IMR-90 (cell line): ENCODE measurements at regions not wholly inside any gene's neighbourhood (a gene's known extent, or its start where the extent isn't known, plus 50 kb on each side); places are given as distances from the start of the nearest gene placed in this dataset.
"Not testable (repeated sequence)": the region's sequence is repeated elsewhere in the genome, so short reads cannot be mapped to it uniquely, and the experiment has no call there.

Experiments
- ATAC-seq: fragments of 200-7000 bp; cut with Tn5 transposase; 2 replicates; pipeline ENCODE4 v1.9.1; 2020; ENCODE audit warnings: low read depth, mild to moderate bottlenecking, moderate library complexity
- BruUV-seq: library from RNA; stranded (reverse); fragments of 400-500 nt; replicated peaks from 2 replicates; lab custom pipeline; 2021; lab: Mats Ljungman, UMichigan
- CTCF ChIA-PET: fragments of 300-600 bp; formaldehyde crosslinking; extraction: SDS; loops from one replicate; lab custom pipeline; 2021; ENCODE audit warnings: antibody characterized with exemption; lab: Yijun Ruan, JAX
- POLR2A ChIA-PET: fragments of 300-600 bp; sonication (Branson Sonifier 250); formaldehyde crosslinking; loops from one replicate; lab custom pipeline; 2022; ENCODE audit warnings: antibody characterized with exemption; ENCODE audit not compliant: unreplicated experiment; lab: Charles Lee
- DNase-seq: peaks from one replicate; pipeline ENCODE4 v3.0.0; 2013
- H2AFZ ChIP-seq: replicated peaks from 2 replicates; pipeline ENCODE3; 2013; ENCODE audit warnings: low read length, mild to moderate bottlenecking; ENCODE audit not compliant: poor library complexity
- H2AK5ac ChIP-seq: 2 replicates; pipeline ENCODE4 v1.6.1; 2013; ENCODE audit warnings: low read depth, low read length, inconsistent platforms
- H2AK9ac ChIP-seq: replicated peaks from 2 replicates; pipeline ENCODE3; 2013; ENCODE audit warnings: mild to moderate bottlenecking, low read depth, low read length, moderate library complexity; ENCODE audit not compliant: poor library complexity
- H2BK120ac ChIP-seq: 2 replicates; pipeline ENCODE4 v1.6.1; 2013; ENCODE audit warnings: low read depth, low read length, inconsistent platforms
- H2BK15ac ChIP-seq: 3 replicates; pipeline ENCODE4 v1.6.1; 2013; ENCODE audit warnings: low read depth, low read length, inconsistent platforms
- H2BK20ac ChIP-seq: 2 replicates; pipeline ENCODE4 v1.6.1; 2013; ENCODE audit warnings: low read depth, mild to moderate bottlenecking, inconsistent platforms, low read length, moderate library complexity
- H2BK5ac ChIP-seq: 2 replicates; pipeline ENCODE4 v1.6.1; 2013; ENCODE audit warnings: mild to moderate bottlenecking, low read depth, low read length, inconsistent platforms; ENCODE audit not compliant: poor library complexity, severe bottlenecking
- H3K14ac ChIP-seq: replicated peaks from 2 replicates; pipeline ENCODE4 v1.6.1; 2013; ENCODE audit warnings: low read depth, low read length, inconsistent platforms
- H3K18ac ChIP-seq: 2 replicates; pipeline ENCODE4 v1.6.1; 2013; ENCODE audit warnings: low read depth, low read length, control low read depth
- H3K23ac ChIP-seq: 2 replicates; pipeline ENCODE4 v1.6.1; 2013; ENCODE audit warnings: low read depth, low read length, inconsistent platforms
- H3K27ac ChIP-seq: 2 replicates; pipeline ENCODE4 v1.5.1; 2013; ENCODE audit warnings: mild to moderate bottlenecking, control low read depth, low read length; ENCODE audit not compliant: insufficient read depth
- H3K27me3 ChIP-seq: 2 replicates; pipeline ENCODE4 v1.6.1; 2013; ENCODE audit warnings: low read length; ENCODE audit not compliant: control insufficient read depth, insufficient read depth
- H3K36me3 ChIP-seq: 2 replicates; pipeline ENCODE4 v1.6.1; 2013; ENCODE audit warnings: low read length, mixed read lengths; ENCODE audit not compliant: control insufficient read depth, insufficient read depth
- H3K4ac ChIP-seq: 2 replicates; pipeline ENCODE4 v1.6.1; 2013; ENCODE audit warnings: low read depth, low read length, inconsistent platforms
- H3K4me1 ChIP-seq: 2 replicates; pipeline ENCODE4 v1.6.1; 2013; ENCODE audit warnings: low read length, mixed read lengths; ENCODE audit not compliant: control insufficient read depth, insufficient read depth
- H3K4me2 ChIP-seq: 2 replicates; pipeline ENCODE4 v1.6.1; 2013; ENCODE audit warnings: low read depth, mild to moderate bottlenecking, control low read depth, low read length, moderate library complexity
- H3K4me3 ChIP-seq: 2 replicates; pipeline ENCODE4 v1.5.1; 2013; ENCODE audit warnings: low read depth, mild to moderate bottlenecking, control low read depth, low read length, moderate library complexity; ENCODE audit not compliant: insufficient read depth
- H3K56ac ChIP-seq: 2 replicates; pipeline ENCODE4 v1.6.1; 2013; ENCODE audit warnings: low read length, inconsistent platforms; ENCODE audit not compliant: insufficient read depth; ENCODE audit errors: extremely low read depth
- H3K79me1 ChIP-seq, 2 experiments: 2 replicates each; pipeline ENCODE4 v1.6.1; 2013; ENCODE audit warnings: low read length in 2 of 2, inconsistent platforms in 1 of 2, low read depth in 1 of 2
- H3K9ac ChIP-seq: 2 replicates; pipeline ENCODE4 v1.6.1; 2013; ENCODE audit warnings: low read depth, low read length, control low read depth
- H3K9me1 ChIP-seq: 2 replicates; pipeline ENCODE4 v1.6.1; 2013; ENCODE audit warnings: low read length, inconsistent platforms; ENCODE audit not compliant: insufficient read depth
- H3K9me3 ChIP-seq: 2 replicates; pipeline ENCODE4 v1.6.1; 2013; ENCODE audit warnings: low read length; ENCODE audit not compliant: control insufficient read depth, insufficient read depth
- H4K20me1 ChIP-seq: 2 replicates; pipeline ENCODE4 v1.6.1; 2013; ENCODE audit warnings: low read length, inconsistent platforms; ENCODE audit not compliant: insufficient read depth
- H4K5ac ChIP-seq: 2 replicates; pipeline ENCODE4 v1.6.1; 2013; ENCODE audit warnings: mild to moderate bottlenecking, low read depth, low read length, control low read depth
- H4K8ac ChIP-seq, 2 experiments: 2 replicates each; pipeline ENCODE4 v1.6.1; 2013; ENCODE audit warnings: low read depth in 2 of 2, low read length in 2 of 2, control low read depth in 1 of 2, inconsistent platforms in 1 of 2
- H4K91ac ChIP-seq: 2 replicates; pipeline ENCODE4 v1.6.1; 2013; ENCODE audit warnings: low read depth, low read length, inconsistent platforms; ENCODE audit not compliant: insufficient read depth
- POLR2A ChIP-seq: IDR thresholded peaks from 2 replicates; pipeline ENCODE4 v1.6.1; 2012; ENCODE audit warnings: mild to moderate bottlenecking, low read depth, low read length
- SMC3 ChIP-seq: fragments of 150-350 bp; IDR thresholded peaks from 2 replicates; pipeline ENCODE4 v1.6.1; 2016; ENCODE audit warnings: low read depth, mild to moderate bottlenecking, antibody characterized with exemption, low read length, moderate library complexity
- WGBS, 2 experiments: methylation state at CpG; one replicate each; pipeline versions ENCODE4 v1.1.5 to v1.1.7; 2013; ENCODE audit warnings: missing lambda C conversion rate in 2 of 2; ENCODE audit not compliant: insufficient read length in 1 of 2; ENCODE audit errors: extremely low coverage in 2 of 2; 5-methylcytosine and 5-hydroxymethylcytosine counted together
- dilution Hi-C: fragments of 300-500 bp; cut with HindIII; formaldehyde crosslinking; loops from one replicate; pipeline ENCODE4 v1.14.3; 2018; ENCODE audit warnings: low sequenced_read_pairs; ENCODE audit not compliant: unreplicated experiment
- in situ Hi-C: fragments of 300-500 bp; cut with MboI; formaldehyde crosslinking; loops from 3 replicates; pipeline ENCODE4 v1.14.3; 2019; ENCODE audit warnings: low sequenced_read_pairs, inconsistent platforms, mixed read lengths
- intact Hi-C: fragments of 100-400 bp; cut with micrococcal nuclease; formaldehyde crosslinking; loops from 2 replicates; pipeline ENCODE4 v1.10.0; 2022

DNA sequence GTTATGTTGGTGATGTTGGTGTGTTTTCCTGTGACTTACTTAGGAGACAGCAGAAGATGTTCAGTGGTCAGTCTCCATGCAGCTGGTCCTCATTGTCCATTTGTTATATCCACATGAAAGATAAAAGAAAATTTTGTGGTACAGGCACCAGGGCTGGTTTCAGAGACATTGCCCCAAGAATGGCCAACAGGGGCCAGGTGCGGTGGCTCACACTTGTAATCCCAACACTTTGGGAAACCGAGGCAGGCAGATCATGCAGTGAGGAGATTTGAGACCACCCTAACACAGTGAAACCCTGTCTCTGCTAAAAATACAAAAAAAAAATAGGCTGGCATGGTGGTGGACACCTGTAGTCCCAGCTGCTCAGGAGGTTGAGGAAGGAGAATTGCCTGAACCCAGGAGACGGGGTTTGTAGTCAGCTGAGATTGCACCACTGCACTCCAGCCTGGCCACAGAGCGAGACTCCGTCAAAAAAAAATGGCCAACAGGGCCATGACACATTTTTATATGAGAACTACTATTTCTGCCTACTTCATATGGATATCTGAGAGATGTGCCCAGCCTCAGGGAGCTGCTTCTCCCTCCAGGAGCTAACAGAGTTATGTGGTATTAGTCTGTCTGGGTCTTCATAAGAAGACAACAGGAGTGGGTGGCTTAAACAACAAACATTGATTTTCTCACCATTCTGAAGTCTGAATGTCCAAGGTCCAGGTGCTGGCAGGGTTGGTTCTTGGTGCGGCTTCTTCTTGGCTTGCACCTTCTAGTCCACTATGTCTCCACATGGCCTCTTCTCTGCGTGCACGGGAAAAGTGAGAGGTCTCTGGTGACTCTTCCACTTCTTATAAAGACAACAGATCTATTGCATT lies 821.7 kb downstream of the TMEM121 start:
- TF ChIP-seq POLR2A (no peak), SMC3 (no peak)
- no CpG with 5 or more reads among the region's 8 CpGs for WGBS, 2 experiments

DNA sequence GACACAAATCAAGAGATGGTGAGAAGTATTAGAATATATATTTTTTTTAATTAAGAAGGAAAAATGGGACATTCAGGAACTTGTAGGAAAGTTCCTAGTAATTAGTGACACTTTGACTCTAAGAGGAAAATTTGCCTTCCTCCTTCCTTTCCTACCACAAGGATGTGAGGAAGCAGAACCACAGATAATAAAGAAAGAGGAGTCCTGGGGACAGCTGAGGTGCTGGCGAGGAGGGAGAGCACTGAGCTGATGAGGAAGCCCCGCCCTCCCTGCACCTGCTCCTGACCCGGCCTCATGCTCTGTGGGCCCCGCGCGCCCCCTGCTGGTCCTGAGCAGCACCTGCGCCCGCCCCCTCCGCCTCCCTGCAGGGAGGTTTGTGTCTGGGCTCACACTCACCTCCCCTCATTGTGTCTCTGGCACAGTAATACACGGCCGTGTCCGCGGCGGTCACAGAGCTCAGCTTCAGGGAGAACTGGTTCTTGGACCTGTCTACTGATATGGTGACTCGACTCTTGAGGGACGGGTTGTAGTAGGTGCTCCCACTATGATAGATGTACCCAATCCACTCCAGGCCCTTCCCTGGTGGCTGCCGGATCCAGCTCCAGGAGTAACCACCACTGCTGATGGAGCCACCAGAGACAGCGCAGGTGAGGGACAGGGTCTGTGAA lies 822.6 kb downstream of the TMEM121 start:
- dilution Hi-C loops, in situ Hi-C loops, H3K9me1 ChIP-seq, ATAC-seq, H3K56ac ChIP-seq, H3K27ac ChIP-seq, H2AK5ac ChIP-seq, H3K4me1 ChIP-seq, H2BK20ac ChIP-seq, H2AK9ac ChIP-seq, H4K8ac ChIP-seq, H3K4me2 ChIP-seq, H4K20me1 ChIP-seq, H3K27me3 ChIP-seq, intact Hi-C loops, H3K23ac ChIP-seq, H3K9ac ChIP-seq, DNase-seq, H4K91ac ChIP-seq, H4K5ac ChIP-seq, H3K18ac ChIP-seq, H2BK120ac ChIP-seq, H3K36me3 ChIP-seq, H3K79me1 ChIP-seq, H3K14ac ChIP-seq, H3K4ac ChIP-seq, H2BK15ac ChIP-seq, H3K4me3 ChIP-seq, H3K9me3 ChIP-seq, H2BK5ac ChIP-seq, CTCF ChIA-PET, POLR2A ChIA-PET, BruUV-seq, H2AFZ ChIP-seq: not testable (repeated sequence)
- WGBS, 2 experiments, result no CpG with 5 or more reads among the region's 18 CpGs

More for the DNA sequence above, 821.7 kb downstream of the TMEM121 start:
- dilution Hi-C loops (no loop called here), intact Hi-C loops (no loop called here), in situ Hi-C loops (no loop called here)
- Histone ChIP-seq H3K4me3 (no peak overlapping the region), H3K23ac (no peak overlapping the region), H2BK15ac (no peak overlapping the region), H3K56ac (no peak overlapping the region), H4K20me1 (no peaks in the 10 kb centered on the region), H4K8ac (no peak overlapping the region), H2AK9ac (no peak overlapping the region), H3K9ac (no peak overlapping the region), H3K4me2 (no peak overlapping the region), H3K9me1 (no peaks in the 10 kb centered on the region), H2BK120ac (no peak overlapping the region), H4K91ac (no peak overlapping the region), H3K14ac (no peak overlapping the region), H3K4me1 (no peaks in the 10 kb centered on the region), H3K4ac (no peak overlapping the region), H3K9me3 (no peaks in the 10 kb centered on the region), H2BK5ac (no peak overlapping the region), H2BK20ac (no peak overlapping the region), H3K27me3 (no peaks in the 10 kb centered on the region), H3K79me1 (no peaks in the 10 kb centered on the region), H2AFZ (no peak overlapping the region), H3K18ac (no peak overlapping the region), H2AK5ac (no peak overlapping the region), H3K36me3 (no peaks in the 10 kb centered on the region), H3K27ac (no peak overlapping the region), H4K5ac (no peak overlapping the region)
- ChIA-PET CTCF (no interaction called here), POLR2A (no interaction called here)
- ATAC-seq (no peak), DNase-seq (no peak)
- BruUV-seq, result no TSS peak
